Tibial artery (tissue), 4 donors: ENCODE measurements at regions not wholly inside any gene's neighbourhood (a gene's known extent, or its start where the extent isn't known, plus 50 kb on each side); places are given as distances from the start of the nearest gene placed in this dataset.

ENCODE experiments used
- DNase-seq, 2 donors: peaks; one replicate each; pipeline ENCODE4 v3.0.0-alpha.2; 2019
- H3K27ac ChIP-seq, 2 donors: fragments of 200-600 bp; sonication (generic) in 1 of 2; 1 replicate in 1 of 2; 2 replicates in 1 of 2; pipeline ENCODE4 v1.5.1; 2018 to 2019; ENCODE audit warnings: mild to moderate bottlenecking in 1 of 2
- H3K27me3 ChIP-seq, 2 donors: fragments of 200-600 bp; sonication (generic) in 1 of 2; one replicate each; pipeline versions ENCODE4 v1.5.1 to v1.6.0; 2016 to 2019
- H3K36me3 ChIP-seq, 3 donors: fragments of 200-600 bp; sonication (generic) in 2 of 3; one replicate each; pipeline ENCODE4 v1.5.1; 2016 to 2019; ENCODE audit warnings: mild to moderate bottlenecking in 2 of 3
- H3K4me1 ChIP-seq, 4 donors: fragments of 200-600 bp; sonication (generic) in 2 of 4; 1 replicate in 3 of 4; 2 replicates in 1 of 4; pipeline ENCODE4 v1.5.1; 2016 to 2019
- H3K4me3 ChIP-seq, 2 donors: fragments of 200-600 bp; sonication (generic) in 1 of 2; 1 replicate in 1 of 2; 2 replicates in 1 of 2; pipeline ENCODE4 v1.5.1; 2018 to 2019; ENCODE audit warnings: mild to moderate bottlenecking in 2 of 2
- H3K9me3 ChIP-seq, 3 donors: fragments of 200-600 bp; sonication (generic) in 1 of 3; one replicate each; pipeline ENCODE4 v1.5.1; 2016 to 2019
- CTCF ChIP-seq, 2 experiments: fragments of 200-600 bp in 1 of 2; fragments of 450-650 bp in 1 of 2; IDR thresholded peaks; one replicate each; pipeline ENCODE4 v1.5.1; 2017 to 2019; ENCODE audit warnings: antibody characterized with exemption in 2 of 2, mild to moderate bottlenecking in 1 of 2, moderate library complexity in 1 of 2
- intact Hi-C: fragments of 100-400 bp; cut with DNase I; formaldehyde crosslinking; loops from one replicate; pipeline ENCODE4 v1.15.0; 2023; ENCODE audit warnings: low total_unique reads

GRCh38 chr5:29005386-29005785 lies 1967.0 kb upstream of the CDH9 start:
- Histone ChIP-seq H3K9me3 (no peaks in the 10 kb centered on the region), H3K4me3 (no peak overlapping the region), H3K4me1 (no peaks in the 10 kb centered on the region), H3K27ac (no peak overlapping the region), H3K27me3 (no peaks in the 10 kb centered on the region), H3K36me3 (no peaks in the 10 kb centered on the region)
- intact Hi-C loops: no loop called here
- TF ChIP-seq CTCF (IDR thresholded peaks at IDR 0.05): no peak
- no peak for DNase-seq

- no peaks in the 10 kb centered on the region for H3K4me1 ChIP-seq
- no peaks in the 10 kb centered on the region for H3K27me3 ChIP-seq
- H3K36me3 ChIP-seq: no peaks in the 10 kb centered on the region
- TF ChIP-seq CTCF (IDR thresholded peaks at IDR 0.05): no peak
- no peak overlapping the region for H3K27ac ChIP-seq
- no peaks in the 10 kb centered on the region for H3K9me3 ChIP-seq
- intact Hi-C loops: no loop called here
- H3K4me3 ChIP-seq: no peak overlapping the region
- no peak for DNase-seq
Observed at GRCh38 chr5:29002481-29002880, 1964.1 kb upstream of the CDH9 start.

- no peak overlapping the region for H3K27ac ChIP-seq
- intact Hi-C loops: no loop called here
- no peak for TF ChIP-seq CTCF (IDR thresholded peaks at IDR 0.05)
- no peak overlapping the region for H3K4me3 ChIP-seq
- no peak for DNase-seq
- no peaks in the 10 kb centered on the region for H3K9me3 ChIP-seq
- H3K36me3 ChIP-seq: no peaks in the 10 kb centered on the region
- no peaks in the 10 kb centered on the region for H3K27me3 ChIP-seq
- H3K4me1 ChIP-seq: no peaks in the 10 kb centered on the region
Observed at GRCh38 chr5:29001666-29002065, 1963.3 kb upstream of the CDH9 start.

- H3K27me3 ChIP-seq: no peaks in the 10 kb centered on the region
- H3K36me3 ChIP-seq: no peaks in the 10 kb centered on the region
- intact Hi-C loops: no loop called here
- TF ChIP-seq CTCF (IDR thresholded peaks at IDR 0.05): no peak
- no peak overlapping the region for H3K4me3 ChIP-seq
- H3K27ac ChIP-seq: no peak overlapping the region
- peaks cover 0 to 6% (median 4%) of the 10 kb centered on the region in 3 donors for H3K9me3 ChIP-seq
- H3K4me1 ChIP-seq: no peaks in the 10 kb centered on the region
- DNase-seq: no peak
Observed at GRCh38 chr5:28984639-28985038, 1946.3 kb upstream of the CDH9 start.

- TF ChIP-seq CTCF (IDR thresholded peaks at IDR 0.05): no peak
- Histone ChIP-seq H3K27me3 (no peaks in the 10 kb centered on the region), H3K36me3 (no peaks in the 10 kb centered on the region), H3K27ac (no peak overlapping the region), H3K4me3 (no peak overlapping the region), H3K4me1 (no peaks in the 10 kb centered on the region), H3K9me3 (no peaks in the 10 kb centered on the region)
- DNase-seq: no peak
- intact Hi-C loops: no loop called here
Observed at GRCh38 chr5:28975508-28975907, 1937.1 kb upstream of the CDH9 start.

GRCh38 chr5:28967848-28968247 lies 1929.5 kb upstream of the CDH9 start:
- no peaks in the 10 kb centered on the region for H3K4me1 ChIP-seq
- intact Hi-C loops: no loop called here
- no peak for TF ChIP-seq CTCF (IDR thresholded peaks at IDR 0.05)
- DNase-seq: no peak
- no peaks in the 10 kb centered on the region for H3K9me3 ChIP-seq
- no peaks in the 10 kb centered on the region for H3K36me3 ChIP-seq
- H3K27ac ChIP-seq: no peak overlapping the region
- H3K27me3 ChIP-seq: no peaks in the 10 kb centered on the region
- H3K4me3 ChIP-seq: no peak overlapping the region
